K562 (cell line): ENCODE measurements at regions not wholly inside any gene's neighbourhood (a gene's known extent, or its start where the extent isn't known, plus 50 kb on each side); places are given as distances from the start of the nearest gene placed in this dataset.

Source experiments
- ELK1 ChIP-seq: sonication (generic); formaldehyde crosslinking; IDR thresholded peaks from 2 replicates; pipeline ENCODE4 v1.8.1; 2022; ENCODE audit warnings: missing genetic modification reagents
- ETS1 ChIP-seq: conservative IDR thresholded peaks from 2 replicates; pipeline ENCODE4 v1.6.1; 2011; ENCODE audit warnings: low read depth, mild to moderate bottlenecking, low read length; ENCODE audit not compliant: control insufficient read depth
- FOXA3 ChIP-seq, 2 experiments: fragments of 450-650 bp in 1 of 2; sonication (generic) in 1 of 2; formaldehyde crosslinking; IDR thresholded peaks in 1 of 2; conservative IDR thresholded peaks in 1 of 2; 2 replicates each; pipeline versions ENCODE4 v1.4.0 to v1.8.0; 2020 to 2022; ENCODE audit warnings: mild to moderate bottlenecking in 2 of 2, missing genetic modification reagents in 1 of 2
- RUNX1 ChIP-seq: sonication (generic); IDR thresholded peaks from 2 replicates; pipeline ENCODE4 v1.6.1; 2016; ENCODE audit warnings: antibody characterized with exemption, low read depth
- TF ChIP-seq, protein P1 (sequence below), 2 experiments: fragments of 450-650 bp in 1 of 2; sonication (generic) in 1 of 2; formaldehyde crosslinking in 1 of 2; IDR thresholded peaks; 2 replicates each; pipeline versions ENCODE4 v1.7.1 to v1.9.0; 2016 to 2022; ENCODE audit warnings: inconsistent platforms in 1 of 2, mild to moderate bottlenecking in 1 of 2, missing genetic modification reagents in 1 of 2
- TF ChIP-seq, protein P2 (sequence below), 2 experiments: fragments of 450-650 bp in 1 of 2; IDR thresholded peaks; 2 replicates each; pipeline ENCODE4 v1.6.1; 2011 to 2017; ENCODE audit warnings: low read depth in 2 of 2, antibody characterized with exemption in 1 of 2, borderline replicate concordance in 1 of 2, low read length in 1 of 2, mild to moderate bottlenecking in 1 of 2, mixed read lengths in 1 of 2; ENCODE audit not compliant: control insufficient read depth in 1 of 2
- TF ChIP-seq, protein P3 (sequence below): fragments of 450-650 bp; IDR thresholded peaks from 2 replicates; pipeline ENCODE4 v1.6.1; 2016; ENCODE audit warnings: borderline replicate concordance

DNA sequence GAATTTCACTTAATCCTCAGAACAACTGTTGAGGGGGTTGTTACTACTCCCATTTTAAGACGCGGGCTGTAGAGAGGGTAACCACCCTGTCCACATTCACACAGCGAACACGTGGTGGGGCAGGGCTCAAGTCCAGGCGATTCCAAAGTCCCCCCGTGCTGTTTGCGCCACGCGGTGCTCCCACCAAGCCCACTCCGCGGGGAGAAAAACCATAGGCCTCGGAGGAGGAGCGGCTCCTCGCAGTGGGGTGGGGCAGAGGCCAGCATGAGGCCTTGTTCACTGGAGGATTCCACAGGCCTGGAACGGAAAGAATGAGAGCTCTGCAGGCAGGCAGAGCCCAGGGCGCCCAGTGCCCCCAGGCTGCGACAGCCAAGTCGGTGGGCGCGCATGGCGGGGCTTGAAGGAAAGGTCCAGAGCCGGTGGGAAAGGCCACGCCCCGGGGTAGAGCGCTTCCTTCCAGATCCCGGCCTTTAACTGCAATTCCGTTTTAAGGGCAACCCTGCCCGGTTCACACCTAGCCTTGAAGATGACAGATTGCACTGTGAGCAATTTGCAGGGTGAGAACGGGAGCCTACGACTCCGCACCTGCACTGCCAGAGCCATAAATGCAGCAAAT is 161.8 kb upstream of the TBL1XR1 start (continued):
- TF ChIP-seq, protein P1, sequence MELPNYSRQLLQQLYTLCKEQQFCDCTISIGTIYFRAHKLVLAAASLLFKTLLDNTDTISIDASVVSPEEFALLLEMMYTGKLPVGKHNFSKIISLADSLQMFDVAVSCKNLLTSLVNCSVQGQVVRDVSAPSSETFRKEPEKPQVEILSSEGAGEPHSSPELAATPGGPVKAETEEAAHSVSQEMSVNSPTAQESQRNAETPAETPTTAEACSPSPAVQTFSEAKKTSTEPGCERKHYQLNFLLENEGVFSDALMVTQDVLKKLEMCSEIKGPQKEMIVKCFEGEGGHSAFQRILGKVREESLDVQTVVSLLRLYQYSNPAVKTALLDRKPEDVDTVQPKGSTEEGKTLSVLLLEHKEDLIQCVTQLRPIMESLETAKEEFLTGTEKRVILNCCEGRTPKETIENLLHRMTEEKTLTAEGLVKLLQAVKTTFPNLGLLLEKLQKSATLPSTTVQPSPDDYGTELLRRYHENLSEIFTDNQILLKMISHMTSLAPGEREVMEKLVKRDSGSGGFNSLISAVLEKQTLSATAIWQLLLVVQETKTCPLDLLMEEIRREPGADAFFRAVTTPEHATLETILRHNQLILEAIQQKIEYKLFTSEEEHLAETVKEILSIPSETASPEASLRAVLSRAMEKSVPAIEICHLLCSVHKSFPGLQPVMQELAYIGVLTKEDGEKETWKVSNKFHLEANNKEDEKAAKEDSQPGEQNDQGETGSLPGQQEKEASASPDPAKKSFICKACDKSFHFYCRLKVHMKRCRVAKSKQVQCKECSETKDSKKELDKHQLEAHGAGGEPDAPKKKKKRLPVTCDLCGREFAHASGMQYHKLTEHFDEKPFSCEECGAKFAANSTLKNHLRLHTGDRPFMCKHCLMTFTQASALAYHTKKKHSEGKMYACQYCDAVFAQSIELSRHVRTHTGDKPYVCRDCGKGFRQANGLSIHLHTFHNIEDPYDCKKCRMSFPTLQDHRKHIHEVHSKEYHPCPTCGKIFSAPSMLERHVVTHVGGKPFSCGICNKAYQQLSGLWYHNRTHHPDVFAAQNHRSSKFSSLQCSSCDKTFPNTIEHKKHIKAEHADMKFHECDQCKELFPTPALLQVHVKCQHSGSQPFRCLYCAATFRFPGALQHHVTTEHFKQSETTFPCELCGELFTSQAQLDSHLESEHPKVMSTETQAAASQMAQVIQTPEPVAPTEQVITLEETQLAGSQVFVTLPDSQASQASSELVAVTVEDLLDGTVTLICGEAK (IDR thresholded peaks at IDR 0.05) = no peak
- TF ChIP-seq, protein P1 (CRISPR knock-in tag; IDR thresholded peaks at IDR 0.05) = no peak
- TF ChIP-seq, protein P2, sequence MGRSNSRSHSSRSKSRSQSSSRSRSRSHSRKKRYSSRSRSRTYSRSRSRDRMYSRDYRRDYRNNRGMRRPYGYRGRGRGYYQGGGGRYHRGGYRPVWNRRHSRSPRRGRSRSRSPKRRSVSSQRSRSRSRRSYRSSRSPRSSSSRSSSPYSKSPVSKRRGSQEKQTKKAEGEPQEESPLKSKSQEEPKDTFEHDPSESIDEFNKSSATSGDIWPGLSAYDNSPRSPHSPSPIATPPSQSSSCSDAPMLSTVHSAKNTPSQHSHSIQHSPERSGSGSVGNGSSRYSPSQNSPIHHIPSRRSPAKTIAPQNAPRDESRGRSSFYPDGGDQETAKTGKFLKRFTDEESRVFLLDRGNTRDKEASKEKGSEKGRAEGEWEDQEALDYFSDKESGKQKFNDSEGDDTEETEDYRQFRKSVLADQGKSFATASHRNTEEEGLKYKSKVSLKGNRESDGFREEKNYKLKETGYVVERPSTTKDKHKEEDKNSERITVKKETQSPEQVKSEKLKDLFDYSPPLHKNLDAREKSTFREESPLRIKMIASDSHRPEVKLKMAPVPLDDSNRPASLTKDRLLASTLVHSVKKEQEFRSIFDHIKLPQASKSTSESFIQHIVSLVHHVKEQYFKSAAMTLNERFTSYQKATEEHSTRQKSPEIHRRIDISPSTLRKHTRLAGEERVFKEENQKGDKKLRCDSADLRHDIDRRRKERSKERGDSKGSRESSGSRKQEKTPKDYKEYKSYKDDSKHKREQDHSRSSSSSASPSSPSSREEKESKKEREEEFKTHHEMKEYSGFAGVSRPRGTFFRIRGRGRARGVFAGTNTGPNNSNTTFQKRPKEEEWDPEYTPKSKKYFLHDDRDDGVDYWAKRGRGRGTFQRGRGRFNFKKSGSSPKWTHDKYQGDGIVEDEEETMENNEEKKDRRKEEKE (IDR thresholded peaks at IDR 0.05; ENCODE audit: borderline replicate concordance in 1 of 2, control insufficient read depth in 1 of 2, low read depth in 2 of 2, low read length in 1 of 2) = no peak
- TF ChIP-seq, protein P3, sequence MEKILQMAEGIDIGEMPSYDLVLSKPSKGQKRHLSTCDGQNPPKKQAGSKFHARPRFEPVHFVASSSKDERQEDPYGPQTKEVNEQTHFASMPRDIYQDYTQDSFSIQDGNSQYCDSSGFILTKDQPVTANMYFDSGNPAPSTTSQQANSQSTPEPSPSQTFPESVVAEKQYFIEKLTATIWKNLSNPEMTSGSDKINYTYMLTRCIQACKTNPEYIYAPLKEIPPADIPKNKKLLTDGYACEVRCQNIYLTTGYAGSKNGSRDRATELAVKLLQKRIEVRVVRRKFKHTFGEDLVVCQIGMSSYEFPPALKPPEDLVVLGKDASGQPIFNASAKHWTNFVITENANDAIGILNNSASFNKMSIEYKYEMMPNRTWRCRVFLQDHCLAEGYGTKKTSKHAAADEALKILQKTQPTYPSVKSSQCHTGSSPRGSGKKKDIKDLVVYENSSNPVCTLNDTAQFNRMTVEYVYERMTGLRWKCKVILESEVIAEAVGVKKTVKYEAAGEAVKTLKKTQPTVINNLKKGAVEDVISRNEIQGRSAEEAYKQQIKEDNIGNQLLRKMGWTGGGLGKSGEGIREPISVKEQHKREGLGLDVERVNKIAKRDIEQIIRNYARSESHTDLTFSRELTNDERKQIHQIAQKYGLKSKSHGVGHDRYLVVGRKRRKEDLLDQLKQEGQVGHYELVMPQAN = no peak
- TF ChIP-seq ETS1 (no peak), ELK1 (no peak), FOXA3 (CRISPR knock-in tag; conservative IDR thresholded peaks at IDR 0.05 in 1 of 2, IDR thresholded peaks at IDR 0.05 in 1 of 2) (0 out of 4 replicates have a peak, but pooled peaks of 1 of the 2 experiments have one; percentile 18), RUNX1 (no peak)
